ENCODE measurements at regions not wholly inside any gene's neighbourhood (a gene's known extent, or its start where the extent isn't known, plus 50 kb on each side); places are given as distances from the start of the nearest gene placed in this dataset.

GRCh38 chr3:64988188-64988587 is 300.4 kb upstream of the ADAMTS9 start:
- DNase-seq: no peak

GRCh38 chr3:64987726-64988125 is 299.9 kb upstream of the ADAMTS9 start:
- DNase-seq: no peak

GRCh38 chr3:64985072-64985471 is 297.3 kb upstream of the ADAMTS9 start:
- no peak for DNase-seq

GRCh38 chr3:64983583-64984359 is 296.0 kb upstream of the ADAMTS9 start:
- DNase-seq: no peak

- DNase-seq: no peak
Observed at GRCh38 chr3:64977308-64978100, 289.7 kb upstream of the ADAMTS9 start.

GRCh38 chr3:64976456-64976855 is 288.7 kb upstream of the ADAMTS9 start:
- no peak for DNase-seq

- DNase-seq: no peak
Observed at GRCh38 chr3:64975147-64975546, 287.3 kb upstream of the ADAMTS9 start.

GRCh38 chr3:64974401-64974800 is 286.6 kb upstream of the ADAMTS9 start:
- DNase-seq: no peak

GRCh38 chr3:64972793-64973192 is 285.0 kb upstream of the ADAMTS9 start:
- no peak for DNase-seq

GRCh38 chr3:64971602-64972001 is 283.8 kb upstream of the ADAMTS9 start:
- DNase-seq: no peak

GRCh38 chr3:64970634-64971033 is 282.8 kb upstream of the ADAMTS9 start:
- no peak for DNase-seq

GRCh38 chr3:64961301-64961700 is 273.5 kb upstream of the ADAMTS9 start:
- DNase-seq: no peak

GRCh38 chr3:64958199-64958843 is 270.5 kb upstream of the ADAMTS9 start:
- no peak for DNase-seq

- DNase-seq: no peak
Observed at GRCh38 chr3:64957408-64958198, 269.8 kb upstream of the ADAMTS9 start.

- no peak for DNase-seq
Observed at GRCh38 chr3:64956711-64957325, 269.0 kb upstream of the ADAMTS9 start.

- no peak for DNase-seq
Observed at GRCh38 chr3:64954995-64955636, 267.3 kb upstream of the ADAMTS9 start.

- DNase-seq: no peak
Observed at GRCh38 chr3:64945171-64945729, 257.4 kb upstream of the ADAMTS9 start.

GRCh38 chr3:64943866-64944265 is 256.1 kb upstream of the ADAMTS9 start:
- DNase-seq: no peak

- no peak for DNase-seq
Observed at GRCh38 chr3:64940596-64941348, 253.0 kb upstream of the ADAMTS9 start.

GRCh38 chr3:64939747-64940450 is 252.1 kb upstream of the ADAMTS9 start:
- no peak for DNase-seq

Measured in NCI-H187 treated with DMSO at 0.1 percent for 48 hours (cell line).